ENCODE measurements at regions not wholly inside any gene's neighbourhood (a gene's known extent, or its start where the extent isn't known, plus 50 kb on each side); places are given as distances from the start of the nearest gene placed in this dataset.
"Not testable (repeated sequence)": the region's sequence is repeated elsewhere in the genome, so short reads cannot be mapped to it uniquely, and the experiment has no call there.

DNA sequence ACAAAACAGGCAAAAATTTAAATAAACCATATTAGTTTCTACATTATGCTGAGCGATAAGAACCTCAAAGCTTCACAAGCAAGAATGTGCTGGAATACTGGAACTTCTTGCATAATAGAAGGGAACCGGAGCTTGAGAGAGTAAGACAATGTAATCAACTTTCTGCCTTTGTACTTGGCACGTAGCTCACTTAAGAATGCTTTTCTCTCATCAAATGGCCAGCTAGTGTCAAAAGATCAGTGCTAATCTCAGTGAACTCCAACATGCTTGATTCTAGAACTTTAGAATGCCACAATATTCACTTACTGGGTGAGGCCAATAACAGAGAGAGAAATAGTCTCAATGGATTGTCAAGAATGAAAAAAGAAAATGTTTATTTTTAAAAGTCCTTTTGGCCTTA is 486.1 kb upstream of the LRRC7 start:
- no peaks in the 10 kb centered on the region for H3K27me3 Mint-ChIP-seq
- H3K36me3 Mint-ChIP-seq (ENCODE audit: low read depth) = no peaks in the 10 kb centered on the region
- intact Hi-C loops (cut with micrococcal nuclease) = no loop called here
- no peak for DNase-seq
- H3K4me3 Mint-ChIP-seq = no peak overlapping the region
- no peak overlapping the region for H3K27ac Mint-ChIP-seq
- no peaks in the 10 kb centered on the region for H3K9me3 Mint-ChIP-seq
- H3K4me1 Mint-ChIP-seq = no peaks in the 10 kb centered on the region

DNA sequence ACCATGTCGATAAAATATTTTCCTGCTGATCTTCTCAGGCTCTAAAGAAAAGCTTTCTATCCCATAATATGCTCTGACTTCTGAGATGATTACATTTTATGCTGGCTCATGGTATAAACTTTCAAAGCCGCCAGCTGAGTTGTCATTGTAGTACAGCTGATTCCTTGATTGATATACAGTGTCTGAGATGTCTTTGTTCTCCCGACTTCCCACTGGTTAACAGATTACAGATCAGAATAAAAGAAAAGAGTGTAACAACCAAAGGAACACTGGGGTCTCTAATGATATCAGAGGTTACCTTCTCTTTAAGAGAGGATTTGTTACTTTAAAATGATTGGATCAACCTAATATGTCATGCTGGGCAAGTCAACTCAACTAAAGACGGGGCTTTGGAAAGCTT is 485.4 kb upstream of the LRRC7 start:
- Mint-ChIP-seq H3K27me3 (no peaks in the 10 kb centered on the region), H3K4me3 (no peak overlapping the region)
- DNase-seq = no peak

DNA sequence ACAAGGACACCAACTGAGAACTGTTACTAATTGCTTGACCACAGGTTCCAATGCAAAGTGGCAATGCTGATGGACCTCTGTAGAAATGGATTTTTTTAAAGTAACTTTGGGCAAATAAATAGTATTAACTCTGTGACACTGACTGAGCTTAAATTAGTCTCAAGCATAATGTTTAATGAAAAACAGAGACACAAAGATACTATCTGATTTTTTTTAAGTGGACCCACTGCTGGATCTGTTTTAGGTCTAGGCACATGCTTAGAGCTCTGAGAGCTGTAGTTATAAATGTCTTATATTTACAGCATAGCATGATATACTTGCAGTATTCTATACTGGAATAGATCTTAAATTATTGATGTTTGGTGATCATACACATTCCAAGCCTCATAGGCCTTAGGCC is 481.6 kb upstream of the LRRC7 start:
- no peaks in the 10 kb centered on the region for H3K27me3 Mint-ChIP-seq
- no peaks in the 10 kb centered on the region for H3K9me3 Mint-ChIP-seq
- no peak overlapping the region for H3K27ac Mint-ChIP-seq
- H3K36me3 Mint-ChIP-seq (ENCODE audit: low read depth) = no peaks in the 10 kb centered on the region
- no peaks in the 10 kb centered on the region for H3K4me1 Mint-ChIP-seq
- intact Hi-C loops (cut with micrococcal nuclease) = no loop called here
- H3K4me3 Mint-ChIP-seq = no peak overlapping the region
- DNase-seq = no peak

More for the DNA sequence above, 485.4 kb upstream of the LRRC7 start:
- intact Hi-C loops (cut with micrococcal nuclease) = no loop called here
- no peaks in the 10 kb centered on the region for H3K4me1 Mint-ChIP-seq
- H3K36me3 Mint-ChIP-seq (ENCODE audit: low read depth) = no peaks in the 10 kb centered on the region
- H3K9me3 Mint-ChIP-seq = no peaks in the 10 kb centered on the region
- H3K27ac Mint-ChIP-seq = no peak overlapping the region

DNA sequence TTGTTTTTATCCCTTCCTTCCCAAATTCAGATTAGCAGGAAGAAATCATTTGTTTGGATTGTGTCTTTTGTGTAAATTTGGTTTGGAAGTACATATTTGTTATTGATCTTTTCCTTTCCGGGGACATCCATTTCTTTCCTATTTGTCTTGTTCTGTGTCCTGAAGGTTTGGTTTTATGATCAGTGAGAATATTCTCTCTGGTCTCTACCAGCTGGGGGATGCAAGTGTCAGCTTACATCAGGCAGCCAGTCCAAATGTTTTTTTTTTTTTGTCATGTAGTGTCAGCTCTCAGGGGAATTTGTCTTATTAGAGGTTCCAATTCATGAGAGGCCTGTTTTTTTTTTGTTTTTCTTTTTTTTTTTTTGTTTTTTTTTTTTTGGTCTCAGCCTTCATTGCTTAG is 479.2 kb upstream of the LRRC7 start:
- DNase-seq = no peak
- intact Hi-C loops (cut with micrococcal nuclease) = no loop called here
- Mint-ChIP-seq H3K4me1 (no peaks in the 10 kb centered on the region), H3K27me3 (no peaks in the 10 kb centered on the region), H3K36me3 (ENCODE audit: low read depth) (no peaks in the 10 kb centered on the region), H3K9me3 (no peaks in the 10 kb centered on the region), H3K27ac (no peak overlapping the region), H3K4me3 (no peak overlapping the region)

GRCh38 chr1:69090170-69090569 is 477.6 kb upstream of the LRRC7 start:
- H3K27me3 Mint-ChIP-seq = no peaks in the 10 kb centered on the region
- intact Hi-C loops (cut with micrococcal nuclease) = no loop called here
- no peak for DNase-seq
- H3K4me1 Mint-ChIP-seq = no peaks in the 10 kb centered on the region
- H3K36me3 Mint-ChIP-seq (ENCODE audit: low read depth) = no peaks in the 10 kb centered on the region
- no peak overlapping the region for H3K27ac Mint-ChIP-seq
- H3K9me3 Mint-ChIP-seq = no peaks in the 10 kb centered on the region
- H3K4me3 Mint-ChIP-seq = no peak overlapping the region

DNA sequence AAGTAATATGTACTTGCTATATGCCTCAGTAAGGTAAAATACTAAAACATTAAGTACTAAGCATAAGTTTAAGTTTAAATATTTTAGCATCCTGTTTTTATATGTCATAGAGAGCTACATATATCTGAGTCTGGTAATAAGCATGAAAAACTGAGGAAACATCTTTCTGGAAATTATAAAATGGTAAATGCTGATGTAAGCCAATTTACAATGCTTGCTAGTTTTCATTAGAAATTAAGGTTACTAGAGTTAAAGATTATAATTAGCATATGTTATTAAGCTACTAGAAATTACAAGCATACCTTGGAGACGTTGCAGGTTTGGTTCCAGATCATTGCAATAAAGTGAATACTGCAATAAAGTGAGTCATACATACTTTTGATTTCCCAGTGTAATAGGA is 477.0 kb upstream of the LRRC7 start:
- Mint-ChIP-seq H3K27ac (no peak overlapping the region), H3K9me3 (no peaks in the 10 kb centered on the region), H3K4me3 (no peak overlapping the region), H3K4me1 (no peaks in the 10 kb centered on the region), H3K36me3 (ENCODE audit: low read depth) (no peaks in the 10 kb centered on the region), H3K27me3 (no peaks in the 10 kb centered on the region)
- intact Hi-C loops (cut with micrococcal nuclease) = no loop called here
- DNase-seq = no peak

GRCh38 chr1:69102058-69102457 is 465.7 kb upstream of the LRRC7 start:
- intact Hi-C loops (cut with micrococcal nuclease); H3K4me3 Mint-ChIP-seq; H3K27ac Mint-ChIP-seq; H3K27me3 Mint-ChIP-seq; DNase-seq; H3K36me3 Mint-ChIP-seq (ENCODE audit: low read depth); H3K4me1 Mint-ChIP-seq; H3K9me3 Mint-ChIP-seq: not testable (repeated sequence)

- H3K4me3 Mint-ChIP-seq = no peak overlapping the region
- intact Hi-C loops (cut with micrococcal nuclease) = no loop called here
- H3K36me3 Mint-ChIP-seq (ENCODE audit: low read depth) = no peaks in the 10 kb centered on the region
- peaks cover 5% of the 10 kb centered on the region for H3K9me3 Mint-ChIP-seq
- H3K27ac Mint-ChIP-seq = no peak overlapping the region
- DNase-seq = no peak
- H3K27me3 Mint-ChIP-seq = no peaks in the 10 kb centered on the region
- no peaks in the 10 kb centered on the region for H3K4me1 Mint-ChIP-seq
Measured at GRCh38 chr1:69103213-69103612, 464.5 kb upstream of the LRRC7 start.

DNA sequence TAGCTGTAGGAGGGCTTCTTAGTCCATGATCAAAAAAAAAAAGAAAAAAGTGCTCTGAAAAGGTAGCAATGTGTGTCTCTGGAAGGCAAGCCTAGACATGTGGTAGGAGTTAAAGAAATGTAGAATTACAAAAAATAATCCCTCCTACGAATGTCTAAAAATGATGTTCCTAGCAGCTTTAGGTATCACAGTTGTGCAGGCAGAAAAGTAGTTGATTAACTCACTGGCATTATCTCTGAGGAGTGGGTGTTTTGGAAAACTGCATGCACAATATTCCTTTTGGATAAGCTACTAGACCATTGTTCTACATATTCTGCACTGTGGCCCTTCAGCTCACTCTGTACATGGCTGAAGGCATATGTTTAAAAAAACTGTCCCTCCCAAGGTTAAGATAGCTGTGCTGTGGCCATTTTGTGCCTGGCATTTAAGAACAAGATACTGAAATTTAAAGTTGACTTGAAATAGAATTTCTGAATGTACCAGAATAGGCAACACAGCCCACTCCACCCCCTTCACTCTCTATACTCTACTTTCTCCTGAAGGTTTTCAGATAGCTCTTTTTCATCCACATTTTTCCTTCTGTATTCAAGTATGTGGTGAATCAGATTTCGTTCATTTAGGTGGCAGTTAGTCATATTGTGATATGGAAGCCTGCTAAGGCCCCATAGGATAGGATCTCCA is 463.9 kb upstream of the LRRC7 start:
- no peak for DNase-seq
- H3K27ac Mint-ChIP-seq = no peak overlapping the region
- intact Hi-C loops (cut with micrococcal nuclease) = no loop called here
- H3K4me3 Mint-ChIP-seq = no peak overlapping the region
- no peaks in the 10 kb centered on the region for H3K4me1 Mint-ChIP-seq
- peaks cover 5% of the 10 kb centered on the region for H3K9me3 Mint-ChIP-seq
- H3K36me3 Mint-ChIP-seq (ENCODE audit: low read depth) = no peaks in the 10 kb centered on the region
- H3K27me3 Mint-ChIP-seq = no peaks in the 10 kb centered on the region

GRCh38 chr1:69104894-69105293 is 462.8 kb upstream of the LRRC7 start:
- no peaks in the 10 kb centered on the region for H3K27me3 Mint-ChIP-seq
- intact Hi-C loops (cut with micrococcal nuclease) = no loop called here
- H3K4me3 Mint-ChIP-seq = no peak overlapping the region
- H3K9me3 Mint-ChIP-seq = peaks cover 5% of the 10 kb centered on the region
- no peaks in the 10 kb centered on the region for H3K4me1 Mint-ChIP-seq
- no peak overlapping the region for H3K27ac Mint-ChIP-seq
- DNase-seq = no peak
- no peaks in the 10 kb centered on the region for H3K36me3 Mint-ChIP-seq (ENCODE audit: low read depth)

GRCh38 chr1:69109277-69109676 is 458.4 kb upstream of the LRRC7 start:
- no peak for DNase-seq
- Mint-ChIP-seq H3K27me3 (no peaks in the 10 kb centered on the region), H3K4me1 (no peaks in the 10 kb centered on the region), H3K36me3 (ENCODE audit: low read depth) (no peaks in the 10 kb centered on the region), H3K9me3 (no peaks in the 10 kb centered on the region), H3K27ac (no peak overlapping the region), H3K4me3 (no peak overlapping the region)
- intact Hi-C loops (cut with micrococcal nuclease) = no loop called here

- H3K9me3 Mint-ChIP-seq = peaks cover 3% of the 10 kb centered on the region
- no peak overlapping the region for H3K27ac Mint-ChIP-seq
- H3K27me3 Mint-ChIP-seq = no peaks in the 10 kb centered on the region
- intact Hi-C loops (cut with micrococcal nuclease) = no loop called here
- H3K36me3 Mint-ChIP-seq (ENCODE audit: low read depth) = no peaks in the 10 kb centered on the region
- H3K4me1 Mint-ChIP-seq = no peaks in the 10 kb centered on the region
- no peak for DNase-seq
- H3K4me3 Mint-ChIP-seq = no peak overlapping the region
Measured at GRCh38 chr1:69110851-69111250, 456.9 kb upstream of the LRRC7 start.

DNA sequence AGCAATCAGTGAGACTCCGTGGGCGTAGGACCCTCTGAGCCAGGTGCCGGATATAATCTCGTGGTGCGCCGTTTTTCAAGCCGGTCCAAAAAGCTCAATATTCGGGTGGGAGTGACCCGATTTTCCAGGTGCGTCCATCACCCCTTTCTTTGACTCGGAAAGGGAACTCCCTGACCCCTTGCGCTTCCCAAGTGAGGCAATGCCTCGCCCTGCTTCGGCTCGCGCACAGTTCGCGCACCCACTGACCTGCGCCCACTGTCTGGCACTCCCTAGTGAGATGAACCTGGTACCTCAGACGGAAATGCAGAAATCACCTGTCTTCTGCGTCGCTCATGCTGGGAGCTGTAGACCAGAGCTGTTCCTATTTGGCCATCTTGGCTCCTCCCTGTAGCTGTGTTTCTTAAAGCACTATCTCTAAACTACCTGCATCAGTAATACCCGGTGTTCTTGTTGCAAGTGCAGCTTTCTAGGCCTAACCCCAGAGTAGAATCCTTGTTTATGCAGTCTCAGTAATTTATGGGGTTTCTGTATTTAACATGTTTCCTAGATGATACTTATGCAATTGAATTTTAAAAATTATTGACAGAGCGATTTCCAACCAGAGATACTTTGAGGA is 447.5 kb upstream of the LRRC7 start:
- DNase-seq; H3K27me3 Mint-ChIP-seq; H3K4me3 Mint-ChIP-seq; intact Hi-C loops (cut with micrococcal nuclease); H3K36me3 Mint-ChIP-seq (ENCODE audit: low read depth); H3K4me1 Mint-ChIP-seq; H3K27ac Mint-ChIP-seq; H3K9me3 Mint-ChIP-seq: not testable (repeated sequence)

GRCh38 chr1:69120817-69121216 is 446.9 kb upstream of the LRRC7 start:
- H3K36me3 Mint-ChIP-seq (ENCODE audit: low read depth) = no peaks in the 10 kb centered on the region
- H3K4me3 Mint-ChIP-seq = no peak overlapping the region
- no peak for DNase-seq
- no peak overlapping the region for H3K27ac Mint-ChIP-seq
- no peaks in the 10 kb centered on the region for H3K27me3 Mint-ChIP-seq
- no peaks in the 10 kb centered on the region for H3K9me3 Mint-ChIP-seq
- intact Hi-C loops (cut with micrococcal nuclease) = no loop called here
- no peaks in the 10 kb centered on the region for H3K4me1 Mint-ChIP-seq

- Mint-ChIP-seq H3K36me3 (ENCODE audit: low read depth) (no peaks in the 10 kb centered on the region), H3K27me3 (no peaks in the 10 kb centered on the region), H3K27ac (no peak overlapping the region), H3K4me1 (no peaks in the 10 kb centered on the region), H3K4me3 (no peak overlapping the region), H3K9me3 (no peaks in the 10 kb centered on the region)
- DNase-seq = no peak
- intact Hi-C loops (cut with micrococcal nuclease) = no loop called here
Measured at GRCh38 chr1:69121723-69122122, 446.0 kb upstream of the LRRC7 start.
